Endothelial cell of hepatic sinusoid (primary cell): ENCODE measurements at regions not wholly inside any gene's neighbourhood (a gene's known extent, or its start where the extent isn't known, plus 50 kb on each side); places are given as distances from the start of the nearest gene placed in this dataset.

Experiments
- in situ Hi-C: cut with HindIII; loops from 2 replicates; pipeline ENCODE4 v1.10.0; 2017; ENCODE audit warnings: low sequenced_read_pairs

GRCh38 chr9:550333-550732 is 291.2 kb upstream of the DMRT1 start:
- in situ Hi-C loops, result no loop called here

- in situ Hi-C loops, result no loop called here
Observed at GRCh38 chr9:551986-552929, 289.2 kb upstream of the DMRT1 start.

- in situ Hi-C loops, result no loop called here
Observed at GRCh38 chr9:555493-555892, 286.0 kb upstream of the DMRT1 start.

- in situ Hi-C loops, result no loop called here
Observed at GRCh38 chr9:556199-556598, 285.3 kb upstream of the DMRT1 start.

- in situ Hi-C loops, result no loop called here
Observed at GRCh38 chr9:556675-557074, 284.8 kb upstream of the DMRT1 start.

- in situ Hi-C loops, result no loop called here
Observed at GRCh38 chr9:557601-558201, 283.8 kb upstream of the DMRT1 start.

- in situ Hi-C loops, result no loop called here
Observed at GRCh38 chr9:561427-561826, 280.1 kb upstream of the DMRT1 start.

GRCh38 chr9:563200-563599 is 278.3 kb upstream of the DMRT1 start:
- in situ Hi-C loops, result no loop called here

GRCh38 chr9:565528-565927 is 276.0 kb upstream of the DMRT1 start:
- in situ Hi-C loops, result no loop called here

- in situ Hi-C loops, result no loop called here
Observed at GRCh38 chr9:567128-567746, 274.3 kb upstream of the DMRT1 start.

- in situ Hi-C loops, result no loop called here
Observed at GRCh38 chr9:567747-568305, 273.7 kb upstream of the DMRT1 start.

GRCh38 chr9:569296-569695 is 272.2 kb upstream of the DMRT1 start:
- in situ Hi-C loops, result no loop called here

GRCh38 chr9:570187-570586 is 271.3 kb upstream of the DMRT1 start:
- in situ Hi-C loops, result no loop called here

GRCh38 chr9:571066-571465 is 270.4 kb upstream of the DMRT1 start:
- in situ Hi-C loops, result no loop called here

GRCh38 chr9:571741-572140 is 269.8 kb upstream of the DMRT1 start:
- in situ Hi-C loops, result no loop called here

GRCh38 chr9:573691-574410 is 267.6 kb upstream of the DMRT1 start:
- in situ Hi-C loops, result no loop called here

- in situ Hi-C loops, result no loop called here
Observed at GRCh38 chr9:575139-575538, 266.4 kb upstream of the DMRT1 start.

GRCh38 chr9:580652-581342 is 260.7 kb upstream of the DMRT1 start:
- in situ Hi-C loops, result no loop called here

- in situ Hi-C loops, result no loop called here
Observed at GRCh38 chr9:581673-582497, 259.6 kb upstream of the DMRT1 start.

- in situ Hi-C loops, result no loop called here
Observed at GRCh38 chr9:582775-583174, 258.7 kb upstream of the DMRT1 start.
